Ovary (tissue), 7 donors: ENCODE measurements at regions not wholly inside any gene's neighbourhood (a gene's known extent, or its start where the extent isn't known, plus 50 kb on each side); places are given as distances from the start of the nearest gene placed in this dataset.

Experiments used
- DNase-seq, 5 donors: peaks; one replicate each; pipeline ENCODE4 v3.0.0-alpha.2; 2019 to 2020
- H3K27ac ChIP-seq, 2 donors: fragments of 200-600 bp; one replicate each; pipeline versions ENCODE4 v1.5.1 to v1.8.0; 2019 to 2022
- H3K27me3 ChIP-seq: fragments of 200-600 bp; one replicate; pipeline ENCODE4 v1.8.0; 2022
- H3K36me3 ChIP-seq: fragments of 200-600 bp; sonication (generic); one replicate; pipeline ENCODE4 v1.5.1; 2019
- H3K4me1 ChIP-seq: one replicate; pipeline ENCODE4 v1.8.1; 2013; ENCODE audit warnings: mild to moderate bottlenecking, moderate library complexity; ENCODE audit not compliant: insufficient read depth
- H3K4me3 ChIP-seq: fragments of 200-600 bp; sonication (generic); one replicate; pipeline ENCODE4 v1.5.1; 2017
- H3K9me3 ChIP-seq, 2 donors: fragments of 200-600 bp in 1 of 2; sonication (generic) in 1 of 2; one replicate each; pipeline versions ENCODE4 v1.5.1 to v1.8.1; 2013 to 2019; ENCODE audit warnings: mild to moderate bottlenecking in 1 of 2, moderate library complexity in 1 of 2
- EP300 ChIP-seq: sonication (generic); formaldehyde crosslinking; IDR thresholded peaks from one replicate; pipeline ENCODE4 v1.6.1; 2017; ENCODE audit warnings: antibody characterized with exemption
- POLR2A ChIP-seq: fragments of 450-650 bp; IDR thresholded peaks from one replicate; pipeline ENCODE4 v1.6.1; 2017; ENCODE audit warnings: antibody characterized with exemption, mild to moderate bottlenecking, moderate library complexity
- WGBS, 3 donors: extraction: QIAGEN DNeasy Blood & Tissue Kit in 1 of 3; methylation state at CpG; one replicate each; pipeline versions ENCODE4 v1.1.5 to v1.1.7; 2013 to 2017; 5-methylcytosine and 5-hydroxymethylcytosine counted together
- intact Hi-C, 4 donors: fragments of 100-400 bp; cut with DNase I; formaldehyde crosslinking; loops; one replicate each; pipeline versions ENCODE4 v1.11.0 to v1.15.1; 2022 to 2023
- TF ChIP-seq, protein P1 (sequence below), 3 donors: fragments of 450-650 bp in 2 of 3; fragments of 200-600 bp in 1 of 3; IDR thresholded peaks; one replicate each; pipeline versions ENCODE4 v1.5.1 to v1.8.0; 2016 to 2022; ENCODE audit warnings: antibody characterized with exemption in 3 of 3, mild to moderate bottlenecking in 1 of 3
- donor health status: DM: no; HTN: no; CAD: no; lungs with moderate emphysema.
- donor health status: DM: no; HTN: no; CAD: no.
- donor health status: Bipolar disorder and iron deficiency.
- donor health status: DM: no; HTN: no; CAD: no.
- donor health status: DM: yes; HTN: yes; CAD: no.

DNA sequence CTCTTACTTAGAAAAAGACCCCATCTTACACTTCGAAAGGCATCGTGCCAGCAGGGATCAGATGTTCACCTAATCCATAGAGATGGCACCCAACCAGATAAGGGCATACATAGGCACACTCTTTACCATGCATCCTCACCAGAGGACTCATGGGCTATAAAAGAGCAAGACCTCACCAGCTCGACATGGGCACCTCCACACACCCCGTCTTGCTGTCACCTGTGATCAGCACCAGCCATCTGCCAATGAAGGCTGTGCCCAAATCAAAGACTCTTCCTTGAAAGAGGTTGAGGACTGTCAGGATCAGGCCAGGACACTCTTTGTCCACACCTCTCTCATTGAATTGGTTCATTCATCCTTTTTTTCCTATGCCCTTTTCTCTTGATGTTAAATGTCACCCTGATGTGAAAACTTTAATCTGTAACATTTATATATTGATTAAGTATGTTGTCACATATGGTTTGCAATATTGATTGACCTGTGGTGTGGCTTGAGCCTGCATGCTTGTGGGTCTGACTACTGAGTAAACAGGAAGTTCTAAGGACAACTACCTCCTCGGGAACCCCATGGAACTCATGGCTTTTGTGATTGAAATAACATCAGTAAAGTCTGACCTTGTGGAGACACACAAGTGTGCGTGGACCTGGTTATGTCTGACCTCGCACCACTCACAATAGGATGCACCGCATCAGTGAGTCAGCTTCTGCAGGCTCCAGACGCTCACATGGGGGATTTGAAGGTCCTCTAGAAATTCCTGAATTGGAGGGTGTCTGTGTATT is 75.5 kb downstream of the HTR5A start:
- intact Hi-C loops = no loop called here
- DNase-seq = no peak
- Histone ChIP-seq H3K27me3 (no peaks in the 10 kb centered on the region), H3K36me3 (no peaks in the 10 kb centered on the region), H3K27ac (no peak overlapping the region), H3K4me3 (no peak overlapping the region), H3K4me1 (no peaks in the 10 kb centered on the region), H3K9me3 (no peaks in the 10 kb centered on the region)
- TF ChIP-seq POLR2A (no peak), EP300 (no peak)
- TF ChIP-seq, protein P1, sequence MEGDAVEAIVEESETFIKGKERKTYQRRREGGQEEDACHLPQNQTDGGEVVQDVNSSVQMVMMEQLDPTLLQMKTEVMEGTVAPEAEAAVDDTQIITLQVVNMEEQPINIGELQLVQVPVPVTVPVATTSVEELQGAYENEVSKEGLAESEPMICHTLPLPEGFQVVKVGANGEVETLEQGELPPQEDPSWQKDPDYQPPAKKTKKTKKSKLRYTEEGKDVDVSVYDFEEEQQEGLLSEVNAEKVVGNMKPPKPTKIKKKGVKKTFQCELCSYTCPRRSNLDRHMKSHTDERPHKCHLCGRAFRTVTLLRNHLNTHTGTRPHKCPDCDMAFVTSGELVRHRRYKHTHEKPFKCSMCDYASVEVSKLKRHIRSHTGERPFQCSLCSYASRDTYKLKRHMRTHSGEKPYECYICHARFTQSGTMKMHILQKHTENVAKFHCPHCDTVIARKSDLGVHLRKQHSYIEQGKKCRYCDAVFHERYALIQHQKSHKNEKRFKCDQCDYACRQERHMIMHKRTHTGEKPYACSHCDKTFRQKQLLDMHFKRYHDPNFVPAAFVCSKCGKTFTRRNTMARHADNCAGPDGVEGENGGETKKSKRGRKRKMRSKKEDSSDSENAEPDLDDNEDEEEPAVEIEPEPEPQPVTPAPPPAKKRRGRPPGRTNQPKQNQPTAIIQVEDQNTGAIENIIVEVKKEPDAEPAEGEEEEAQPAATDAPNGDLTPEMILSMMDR (IDR thresholded peaks at IDR 0.05) = no peak
- WGBS, 3 donors = 68 to 74% (median 68%) methylated on average over 9 of the region's 9 CpGs

GRCh38 chr7:155147172-155147571 is 77.0 kb downstream of the HTR5A start:
- TF ChIP-seq, protein P1 (IDR thresholded peaks at IDR 0.05) = no peak
- TF ChIP-seq EP300 (no peak), POLR2A (no peak)
- no peak for DNase-seq
- Histone ChIP-seq H3K36me3 (no peaks in the 10 kb centered on the region), H3K4me1 (no peaks in the 10 kb centered on the region), H3K27ac (no peak overlapping the region), H3K9me3 (no peaks in the 10 kb centered on the region), H3K27me3 (no peaks in the 10 kb centered on the region), H3K4me3 (no peak overlapping the region)
- WGBS, 3 donors = 25 to 51% (median 44%) methylated on average over 1 of the region's 1 CpG
- intact Hi-C loops = no loop called here

DNA sequence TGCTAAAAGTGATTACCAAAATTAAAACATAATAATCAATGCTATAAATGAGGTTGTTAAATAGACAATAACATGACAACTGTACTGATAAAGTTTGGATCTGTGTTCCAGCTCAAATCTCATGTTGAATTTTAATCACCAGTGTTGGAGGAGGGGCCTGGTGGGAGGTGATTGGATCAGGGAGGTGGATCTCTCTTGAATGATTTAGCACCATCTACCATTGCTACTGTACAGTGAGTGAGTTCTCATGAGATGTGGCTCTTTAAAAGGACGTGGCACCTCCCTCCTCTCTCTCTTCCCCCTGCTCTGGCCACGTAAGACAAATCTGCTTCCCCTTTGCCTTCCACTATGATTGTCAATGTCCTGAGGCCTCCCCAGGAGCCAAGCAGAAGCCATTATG is 77.5 kb downstream of the HTR5A start:
- Histone ChIP-seq H3K9me3 (no peaks in the 10 kb centered on the region), H3K4me1 (no peaks in the 10 kb centered on the region), H3K27ac (no peak overlapping the region), H3K36me3 (no peaks in the 10 kb centered on the region), H3K4me3 (no peak overlapping the region), H3K27me3 (no peaks in the 10 kb centered on the region)
- DNase-seq = no peak
- TF ChIP-seq POLR2A (no peak), EP300 (no peak)
- TF ChIP-seq, protein P1 (IDR thresholded peaks at IDR 0.05) = no peak
- intact Hi-C loops = no loop called here
- 17 to 43% (median 19%) methylated on average over 2 of the region's 2 CpGs for WGBS, 3 donors

GRCh38 chr7:155153676-155154075 is 83.6 kb downstream of the HTR5A start:
- Histone ChIP-seq H3K27ac (no peak overlapping the region), H3K36me3 (no peaks in the 10 kb centered on the region), H3K9me3 (no peaks in the 10 kb centered on the region), H3K4me1 (no peaks in the 10 kb centered on the region), H3K27me3 (no peaks in the 10 kb centered on the region), H3K4me3 (no peak overlapping the region)
- 46 to 57% (median 56%) methylated on average over 4 of the region's 4 CpGs for WGBS, 3 donors
- TF ChIP-seq EP300 = no peak
- no peak for TF ChIP-seq POLR2A
- TF ChIP-seq, protein P1 (IDR thresholded peaks at IDR 0.05) = no peak
- intact Hi-C loops = no loop called here
- DNase-seq = no peak
